Neural crest cell (in vitro differentiated cells): ENCODE measurements at regions not wholly inside any gene's neighbourhood (a gene's known extent, or its start where the extent isn't known, plus 50 kb on each side); places are given as distances from the start of the nearest gene placed in this dataset.
"Not testable (repeated sequence)": the region's sequence is repeated elsewhere in the genome, so short reads cannot be mapped to it uniquely, and the experiment has no call there.

ENCODE experiments used
- DNase-seq: peaks from one replicate; pipeline ENCODE4 v3.0.0; 2021; ENCODE audit warnings: low read depth, mixed read lengths, low spot score
- H3K27ac Mint-ChIP-seq: one replicate; pipeline ENCODE4 v1.8.0; 2021; ENCODE audit warnings: mild to moderate bottlenecking, mixed read lengths; ENCODE audit not compliant: unreplicated experiment
- H3K27me3 Mint-ChIP-seq: 2 replicates; pipeline ENCODE4 v1.8.0; 2021; ENCODE audit warnings: low read depth, mild to moderate bottlenecking, mixed read lengths
- H3K36me3 Mint-ChIP-seq: 2 replicates; pipeline ENCODE4 v1.8.0; 2021; ENCODE audit warnings: low read depth, mild to moderate bottlenecking, mixed read lengths
- H3K4me1 Mint-ChIP-seq: 2 replicates; pipeline ENCODE4 v1.8.0; 2021; ENCODE audit warnings: mixed read lengths
- H3K4me3 Mint-ChIP-seq: one replicate; pipeline ENCODE4 v1.8.0; 2021; ENCODE audit warnings: mild to moderate bottlenecking, mixed read lengths
- H3K9me3 Mint-ChIP-seq: 2 replicates; pipeline ENCODE4 v1.8.0; 2021; ENCODE audit warnings: mixed read lengths
- CTCF ChIP-seq: fragments of 200-600 bp; sonication (generic); conservative IDR thresholded peaks from 2 replicates; pipeline ENCODE4 v1.5.0; 2021; ENCODE audit warnings: antibody characterized with exemption, mild to moderate bottlenecking

GRCh38 chr15:25247407-25248038 is 191.3 kb downstream of the UBE3A start:
- peaks cover 6% of the 10 kb centered on the region for H3K36me3 Mint-ChIP-seq
- no peaks in the 10 kb centered on the region for H3K4me1 Mint-ChIP-seq
- H3K9me3 Mint-ChIP-seq, result peaks cover 2% of the 10 kb centered on the region
- no peak overlapping the region for H3K4me3 Mint-ChIP-seq
- no peak overlapping the region for H3K27ac Mint-ChIP-seq
- H3K27me3 Mint-ChIP-seq, result no peaks in the 10 kb centered on the region
- no peak for TF ChIP-seq CTCF
- DNase-seq, result no peak

- H3K36me3 Mint-ChIP-seq, DNase-seq, H3K4me3 Mint-ChIP-seq, H3K9me3 Mint-ChIP-seq, H3K27me3 Mint-ChIP-seq, H3K27ac Mint-ChIP-seq, H3K4me1 Mint-ChIP-seq: not testable (repeated sequence)
These were observed 190.7 kb downstream of the UBE3A start for GRCh38 chr15:25248087-25248486.

- DNase-seq, result no peak
- Mint-ChIP-seq H3K4me1 (no peaks in the 10 kb centered on the region), H3K27ac (no peak overlapping the region), H3K9me3 (peaks cover 2% of the 10 kb centered on the region), H3K4me3 (no peak overlapping the region), H3K36me3 (peaks cover 7% of the 10 kb centered on the region), H3K27me3 (no peaks in the 10 kb centered on the region)
- no peak for TF ChIP-seq CTCF
These were observed 190.1 kb downstream of the UBE3A start for GRCh38 chr15:25248583-25249235.

GRCh38 chr15:25249236-25250010 is 189.4 kb downstream of the UBE3A start:
- no peaks in the 10 kb centered on the region for H3K27me3 Mint-ChIP-seq
- H3K36me3 Mint-ChIP-seq, result peaks cover 7% of the 10 kb centered on the region
- DNase-seq, result no peak
- H3K4me3 Mint-ChIP-seq, result no peak overlapping the region
- no peak for TF ChIP-seq CTCF
- H3K4me1 Mint-ChIP-seq, result no peaks in the 10 kb centered on the region
- peaks cover 4% of the 10 kb centered on the region for H3K9me3 Mint-ChIP-seq
- no peak overlapping the region for H3K27ac Mint-ChIP-seq

GRCh38 chr15:25250011-25250596 is 188.7 kb downstream of the UBE3A start:
- DNase-seq, result no peak
- H3K36me3 Mint-ChIP-seq, result peaks cover 9% of the 10 kb centered on the region

More at GRCh38 chr15:25250011-25250596, 188.7 kb downstream of the UBE3A start:
- Mint-ChIP-seq H3K4me3 (no peak overlapping the region), H3K27ac (no peak overlapping the region), H3K9me3 (peaks cover 3% of the 10 kb centered on the region), H3K4me1 (no peaks in the 10 kb centered on the region), H3K27me3 (no peaks in the 10 kb centered on the region)
- TF ChIP-seq CTCF, result no peak
